ENCODE measurements at regions not wholly inside any gene's neighbourhood (a gene's known extent, or its start where the extent isn't known, plus 50 kb on each side); places are given as distances from the start of the nearest gene placed in this dataset.

DNA sequence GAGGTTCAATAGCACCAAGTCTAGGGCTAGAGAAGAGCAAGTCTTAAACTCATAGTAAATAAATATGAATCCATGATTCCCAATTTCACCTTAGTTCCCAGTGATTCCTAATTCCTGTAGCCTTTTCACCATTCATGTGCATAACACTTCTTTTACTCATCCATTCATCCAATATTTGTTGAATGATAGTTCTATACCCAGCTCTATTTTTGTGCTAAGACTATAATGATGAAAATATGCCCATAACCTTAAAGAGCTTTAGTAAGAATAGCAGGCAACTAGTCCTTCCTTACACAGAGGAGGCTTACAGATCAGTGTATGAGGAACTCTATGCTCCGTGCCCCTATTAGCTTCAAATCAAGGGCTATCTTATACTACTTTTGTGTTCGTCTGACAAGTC lies 280.2 kb upstream of the CHRM2 start:
- TF ChIP-seq, protein P1, sequence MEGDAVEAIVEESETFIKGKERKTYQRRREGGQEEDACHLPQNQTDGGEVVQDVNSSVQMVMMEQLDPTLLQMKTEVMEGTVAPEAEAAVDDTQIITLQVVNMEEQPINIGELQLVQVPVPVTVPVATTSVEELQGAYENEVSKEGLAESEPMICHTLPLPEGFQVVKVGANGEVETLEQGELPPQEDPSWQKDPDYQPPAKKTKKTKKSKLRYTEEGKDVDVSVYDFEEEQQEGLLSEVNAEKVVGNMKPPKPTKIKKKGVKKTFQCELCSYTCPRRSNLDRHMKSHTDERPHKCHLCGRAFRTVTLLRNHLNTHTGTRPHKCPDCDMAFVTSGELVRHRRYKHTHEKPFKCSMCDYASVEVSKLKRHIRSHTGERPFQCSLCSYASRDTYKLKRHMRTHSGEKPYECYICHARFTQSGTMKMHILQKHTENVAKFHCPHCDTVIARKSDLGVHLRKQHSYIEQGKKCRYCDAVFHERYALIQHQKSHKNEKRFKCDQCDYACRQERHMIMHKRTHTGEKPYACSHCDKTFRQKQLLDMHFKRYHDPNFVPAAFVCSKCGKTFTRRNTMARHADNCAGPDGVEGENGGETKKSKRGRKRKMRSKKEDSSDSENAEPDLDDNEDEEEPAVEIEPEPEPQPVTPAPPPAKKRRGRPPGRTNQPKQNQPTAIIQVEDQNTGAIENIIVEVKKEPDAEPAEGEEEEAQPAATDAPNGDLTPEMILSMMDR (IDR thresholded peaks at IDR 0.05) = no peak
- no peak for TF ChIP-seq POLR2A (IDR thresholded peaks at IDR 0.05)

Measured in stomach (tissue), 4 donors.